HG02759 (cell line): ENCODE measurements at regions not wholly inside any gene's neighbourhood (a gene's known extent, or its start where the extent isn't known, plus 50 kb on each side); places are given as distances from the start of the nearest gene placed in this dataset.
"Not testable (repeated sequence)": the region's sequence is repeated elsewhere in the genome, so short reads cannot be mapped to it uniquely, and the experiment has no call there.

ENCODE experiments used
- ATAC-seq: cut with Tn5 transposase; IDR thresholded peaks from one replicate; pipeline ENCODE4 v1.9.1; 2021; ENCODE audit warnings: mild to moderate bottlenecking, moderate library complexity; ENCODE audit not compliant: unreplicated experiment

DNA sequence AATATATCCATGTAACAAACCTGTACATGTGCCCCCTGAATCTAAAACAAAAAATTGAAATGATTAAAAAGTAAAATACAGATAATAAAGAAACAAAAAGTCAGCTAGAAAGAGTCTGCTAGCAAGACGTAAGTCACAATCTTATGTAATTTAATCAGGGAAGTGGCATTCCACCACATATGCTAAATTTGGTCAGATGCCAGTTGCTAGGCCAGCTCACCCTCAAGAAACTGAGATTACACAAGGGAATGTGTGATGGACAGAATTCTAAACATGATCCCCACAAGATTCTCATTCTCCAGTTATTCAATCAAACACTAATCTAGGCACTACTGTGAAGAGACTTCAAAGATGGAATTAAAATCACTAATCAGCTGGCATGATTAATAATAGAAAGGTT lies 689.3 kb downstream of the CENPC start:
- ATAC-seq: no peak

DNA sequence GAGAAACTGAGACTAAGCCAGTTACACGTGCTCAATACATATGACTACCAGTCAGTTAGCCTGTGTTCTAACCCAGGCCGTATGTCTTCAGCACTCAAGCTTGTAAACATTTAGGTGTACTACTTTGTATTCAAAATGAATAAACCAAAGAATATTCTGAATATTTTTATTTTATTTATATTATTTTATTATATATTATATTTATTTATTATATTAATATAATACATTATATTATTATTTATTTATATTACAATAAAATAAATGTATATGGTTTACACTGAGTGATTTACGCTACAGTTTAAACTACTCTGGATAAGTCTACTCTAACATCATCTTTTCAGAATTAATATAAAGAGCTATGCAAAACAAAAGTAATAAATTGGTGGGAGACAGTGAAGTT lies 691.5 kb downstream of the CENPC start:
- ATAC-seq: no peak

DNA sequence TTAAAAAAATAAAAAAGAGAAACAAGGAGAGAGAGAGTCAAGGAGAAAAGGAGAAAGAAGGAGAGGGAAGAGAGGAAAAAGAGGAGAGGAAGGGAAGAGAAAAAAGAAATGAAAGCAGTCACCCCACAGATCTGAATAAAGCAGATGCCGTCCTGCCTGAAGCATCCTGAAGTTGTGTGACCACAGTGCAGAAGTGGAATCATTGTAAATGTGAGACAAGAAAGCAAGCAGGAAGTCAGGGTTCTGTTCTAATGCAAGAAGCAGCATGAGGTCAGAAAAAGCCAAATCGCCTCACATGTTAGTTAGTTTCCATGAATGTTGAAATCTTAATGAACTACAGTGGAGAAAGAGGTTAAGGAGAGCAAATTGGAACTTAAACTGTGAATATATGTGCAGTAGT lies 692.5 kb downstream of the CENPC start:
- ATAC-seq: no peak

DNA sequence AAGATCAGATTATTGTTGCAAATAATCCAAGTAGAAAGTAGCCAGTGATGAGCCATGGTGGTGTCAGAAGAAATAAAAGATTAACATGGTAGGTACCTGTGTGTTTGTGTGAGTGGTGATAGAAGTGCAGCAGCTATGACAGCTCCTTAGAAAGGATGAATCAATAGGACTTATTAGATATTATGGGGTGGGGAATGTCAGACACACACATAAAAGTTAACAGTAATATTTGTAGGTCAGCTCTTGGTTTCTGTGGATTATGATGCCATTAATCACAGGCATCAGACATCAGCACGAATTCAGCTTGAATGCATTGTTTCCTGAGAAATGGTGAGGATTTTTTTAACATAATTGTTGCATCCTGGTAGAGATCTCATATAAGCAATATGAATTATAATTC lies 695.7 kb downstream of the CENPC start:
- ATAC-seq: no peak

- ATAC-seq: no peak
Observed at GRCh38 chr4:66842724-66843088, 702.6 kb downstream of the CENPC start.

DNA sequence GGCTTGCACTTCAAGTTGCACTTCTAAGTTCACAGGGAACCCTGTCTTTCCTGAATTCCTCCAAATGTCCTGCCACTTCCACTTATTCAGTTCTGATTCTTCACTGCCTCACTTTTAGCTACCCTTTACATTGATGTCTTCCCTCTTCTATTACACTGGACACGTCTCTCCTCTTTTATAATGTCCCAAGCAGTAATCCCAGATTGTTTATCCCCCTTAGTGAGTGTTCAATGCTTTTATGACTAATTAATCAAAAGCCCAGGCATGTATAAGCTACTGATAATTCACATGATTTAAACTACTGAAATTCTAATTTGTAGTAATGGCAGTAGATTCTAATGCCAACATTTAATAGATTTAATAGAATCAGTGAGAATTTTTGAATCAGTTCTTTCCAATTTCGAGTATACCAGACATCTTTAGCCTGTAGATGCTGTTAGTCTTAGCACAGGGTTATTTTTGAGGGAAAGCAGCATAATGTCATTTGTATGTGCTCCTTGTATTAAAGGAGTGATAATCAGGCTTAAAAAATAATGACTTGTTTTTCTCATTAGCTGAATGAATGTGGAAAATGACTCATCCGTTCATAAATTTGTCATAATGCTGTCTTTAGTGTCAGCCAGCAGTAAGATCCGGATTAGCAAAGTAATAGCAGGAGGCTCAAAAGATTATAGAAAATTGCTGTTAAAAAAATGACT lies 703.1 kb downstream of the CENPC start:
- ATAC-seq: no peak

- ATAC-seq: no peak
Observed at GRCh38 chr4:66840178-66840577, 705.1 kb downstream of the CENPC start.

DNA sequence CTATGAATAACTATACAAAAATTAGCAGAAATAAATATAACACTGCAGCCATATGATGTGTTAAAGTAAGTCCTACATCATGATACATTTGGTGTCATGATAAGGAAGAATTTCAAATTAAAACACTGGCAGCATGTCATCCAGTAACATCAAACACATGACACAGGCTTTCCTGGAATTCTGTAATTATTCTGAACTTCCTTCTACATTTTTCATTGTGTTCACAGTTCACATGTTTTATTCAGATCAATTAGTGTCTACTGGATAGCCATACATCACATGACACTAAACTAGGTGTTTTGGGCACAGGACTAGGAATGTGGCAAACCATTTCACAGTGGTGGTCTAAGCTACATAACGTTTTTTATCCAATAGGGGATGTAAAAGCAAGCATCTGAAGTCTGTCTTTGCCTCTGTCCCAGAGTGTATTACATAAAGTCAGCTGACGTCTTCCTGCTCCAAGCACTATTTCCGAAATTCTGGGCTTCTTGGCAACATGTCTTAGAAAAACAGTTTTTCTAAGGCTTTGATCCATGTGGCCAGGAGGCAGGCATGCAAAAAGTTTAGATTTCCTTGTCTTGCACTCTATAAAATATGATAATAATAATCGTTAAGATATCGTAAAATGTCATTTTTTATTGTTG lies 707.9 kb downstream of the CENPC start:
- no peak for ATAC-seq

GRCh38 chr4:66829310-66829709 lies 716.0 kb downstream of the CENPC start:
- no peak for ATAC-seq

GRCh38 chr4:66820681-66821080 lies 724.6 kb downstream of the CENPC start:
- ATAC-seq: no peak

GRCh38 chr4:66814277-66814676 lies 731.0 kb downstream of the CENPC start:
- ATAC-seq: no peak

GRCh38 chr4:66805582-66805981 lies 739.7 kb downstream of the CENPC start:
- ATAC-seq: no peak

DNA sequence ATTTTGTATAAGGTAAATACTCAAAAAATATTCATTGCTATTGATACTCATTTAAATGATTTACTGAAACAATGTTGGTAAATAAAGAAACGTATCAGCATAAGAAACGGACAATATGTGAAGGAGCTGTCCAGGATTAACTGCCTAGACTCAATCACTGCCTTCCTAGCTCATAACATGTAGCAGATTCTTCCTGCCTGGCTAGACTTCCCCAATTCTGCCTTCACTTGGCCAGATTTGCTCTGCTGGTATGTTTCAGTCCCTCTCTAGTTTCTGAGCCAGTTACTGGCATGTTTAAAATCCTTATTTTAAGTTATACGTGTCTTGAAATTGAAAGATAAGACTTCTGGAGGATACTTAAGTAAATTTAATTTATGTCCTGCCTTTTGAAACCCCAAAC lies 740.3 kb downstream of the CENPC start:
- no peak for ATAC-seq

DNA sequence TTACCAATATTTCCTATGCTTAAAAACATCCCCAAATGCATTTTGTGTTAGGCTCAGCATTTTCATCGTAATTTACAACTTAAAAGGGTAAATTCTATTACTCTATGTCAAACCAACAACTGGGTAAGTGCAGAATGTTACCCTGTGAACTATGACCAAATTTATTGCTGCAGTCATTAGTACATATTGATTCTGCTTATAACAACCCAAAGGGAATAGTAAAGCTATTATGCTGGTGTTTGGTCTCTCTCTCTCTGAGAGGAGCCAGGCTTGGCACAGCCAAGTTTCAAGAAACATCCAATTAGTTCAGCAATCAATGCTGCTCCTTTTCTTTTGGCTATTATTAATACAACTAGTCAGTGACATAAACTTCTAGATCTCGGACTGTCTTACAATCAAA lies 747.7 kb downstream of the CENPC start:
- ATAC-seq: no peak

GRCh38 chr4:66795724-66796123 lies 749.6 kb downstream of the CENPC start:
- ATAC-seq: no peak

DNA sequence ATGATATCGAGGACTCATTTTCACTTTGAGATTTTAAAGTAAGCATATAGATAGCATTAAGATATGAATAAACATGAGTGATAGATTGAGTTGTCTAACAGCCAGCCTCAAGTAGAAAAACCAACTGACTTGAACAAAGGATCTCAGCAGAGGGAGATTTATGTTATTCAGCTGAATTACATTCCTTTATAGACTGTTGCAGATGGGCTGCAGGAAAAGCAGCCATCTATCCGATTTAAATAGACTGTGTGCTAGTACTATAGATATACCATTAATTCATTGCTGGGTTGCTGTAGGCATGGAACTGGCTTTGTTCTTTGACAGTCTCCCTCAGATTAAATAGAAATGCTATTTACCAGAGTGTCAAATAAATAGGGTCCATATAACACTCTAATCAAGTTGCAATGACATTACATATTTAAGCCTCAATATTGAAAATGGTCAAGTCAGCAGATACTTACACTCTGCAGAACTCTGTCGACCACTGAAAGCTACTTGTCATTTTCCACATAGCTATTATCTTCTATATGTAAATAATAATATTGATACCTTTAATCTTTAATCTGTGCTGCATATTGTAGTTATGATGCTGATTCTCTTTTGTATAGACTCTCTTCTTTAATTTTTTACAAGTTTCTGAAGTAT lies 750.8 kb downstream of the CENPC start:
- ATAC-seq: no peak

DNA sequence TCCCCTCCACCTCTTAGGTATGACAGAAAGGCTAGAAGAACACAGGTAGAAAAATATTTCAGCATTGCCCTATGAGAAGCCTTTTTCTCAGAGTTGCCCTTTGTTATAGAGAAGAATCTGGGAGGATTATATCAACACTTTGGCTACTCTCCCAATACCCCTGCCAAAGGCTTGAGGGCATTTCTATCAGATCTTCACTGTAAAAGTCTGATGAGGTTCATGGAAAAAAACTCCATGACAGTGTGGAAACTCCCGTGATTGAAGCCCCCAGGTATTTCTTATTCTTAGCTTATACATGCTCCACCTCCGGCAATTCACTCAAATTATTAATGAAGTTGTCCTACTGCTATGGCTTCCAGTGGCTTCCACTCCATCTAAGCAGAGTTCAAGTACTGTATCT lies 753.6 kb downstream of the CENPC start:
- ATAC-seq: no peak

DNA sequence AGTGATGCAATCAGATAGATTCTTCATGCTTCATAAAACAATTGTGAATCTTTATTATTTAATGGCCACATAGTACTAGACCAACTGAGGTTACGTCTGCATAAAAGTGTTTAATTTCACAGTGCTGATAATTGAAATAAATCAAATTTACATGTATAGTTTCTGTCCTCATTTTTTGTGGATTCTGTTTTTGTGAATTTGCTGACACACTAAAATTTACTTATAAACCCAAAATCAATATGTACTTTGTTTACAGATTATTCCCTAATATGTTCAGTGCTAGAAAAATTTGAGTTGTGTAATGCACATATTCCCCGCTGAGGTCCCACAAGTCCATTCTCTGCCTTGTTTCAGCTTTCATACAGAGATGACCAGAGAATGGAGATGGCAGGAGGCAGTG lies 759.8 kb downstream of the CENPC start:
- no peak for ATAC-seq

DNA sequence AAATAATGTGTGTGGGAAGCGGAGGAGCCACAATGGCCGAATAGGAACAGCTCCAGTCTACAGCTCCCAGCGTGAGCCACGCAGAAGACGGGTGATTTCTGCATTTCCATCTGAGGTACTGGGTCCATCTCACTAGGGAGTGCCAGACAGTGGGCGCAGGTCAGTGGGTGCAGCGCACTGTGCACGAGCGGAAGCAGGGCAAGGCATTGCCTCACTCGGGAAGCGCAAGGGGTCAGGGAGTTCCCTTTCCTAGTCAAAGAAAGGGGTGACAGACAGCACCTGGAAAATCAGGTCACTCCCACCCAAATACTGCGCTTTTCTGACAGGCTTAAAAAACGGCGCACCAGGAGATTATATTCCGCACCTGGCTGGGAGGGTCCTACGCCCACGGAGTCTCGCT lies 762.6 kb downstream of the CENPC start:
- ATAC-seq: not testable (repeated sequence)

DNA sequence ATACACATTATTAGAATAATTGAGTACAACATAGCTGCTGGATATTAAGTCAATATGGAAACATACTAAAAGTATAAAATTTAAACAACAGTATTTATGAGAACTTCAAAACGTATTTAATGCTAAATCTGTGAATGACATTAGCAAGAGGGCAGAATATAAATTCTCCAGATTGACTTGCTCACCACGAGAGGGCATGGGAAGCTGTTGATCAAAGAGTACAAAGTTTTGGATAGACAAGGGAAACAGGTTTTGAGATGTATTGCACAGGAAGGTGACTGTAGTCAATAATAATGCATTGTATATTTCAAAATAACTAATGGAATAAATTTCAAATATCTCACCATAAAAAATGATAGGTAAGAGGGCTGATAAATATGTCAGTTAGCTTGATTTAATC lies 768.2 kb downstream of the CENPC start:
- no peak for ATAC-seq

- no peak for ATAC-seq
Observed at GRCh38 chr4:66769441-66769840, 775.9 kb downstream of the CENPC start.

DNA sequence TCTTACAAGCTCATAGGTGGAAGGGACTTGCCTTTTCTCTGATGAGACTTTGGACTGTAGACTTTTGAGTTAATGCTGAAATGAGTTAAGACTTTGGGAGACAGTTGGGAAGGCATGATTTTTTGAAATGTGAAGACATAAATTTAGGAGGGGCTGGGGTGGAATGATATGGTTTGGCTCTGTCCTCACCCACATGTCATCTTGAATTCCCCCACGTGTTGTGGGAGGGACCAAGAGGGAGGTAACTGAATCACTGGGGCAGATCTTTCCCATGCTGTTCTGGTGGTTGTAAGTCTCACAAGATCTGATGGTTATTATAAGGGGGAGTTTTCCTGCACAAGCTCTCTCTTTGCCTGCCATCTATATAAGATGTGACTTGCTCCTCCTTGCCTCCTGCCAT lies 777.9 kb downstream of the CENPC start:
- ATAC-seq: no peak
